GM21423 (cell line): ENCODE measurements at regions not wholly inside any gene's neighbourhood (a gene's known extent, or its start where the extent isn't known, plus 50 kb on each side); places are given as distances from the start of the nearest gene placed in this dataset.
"Not testable (repeated sequence)": the region's sequence is repeated elsewhere in the genome, so short reads cannot be mapped to it uniquely, and the experiment has no call there.

Experiments used
- ATAC-seq: cut with Tn5 transposase; IDR thresholded peaks from one replicate; pipeline ENCODE4 v1.9.1; 2021; ENCODE audit warnings: mild to moderate bottlenecking, moderate library complexity; ENCODE audit not compliant: unreplicated experiment

- ATAC-seq = no peak
Observed at GRCh38 chr13:50406831-50407230, 391.6 kb downstream of the KCNRG start.

- no peak for ATAC-seq
Observed at GRCh38 chr13:50408068-50408467, 392.8 kb downstream of the KCNRG start.

GRCh38 chr13:50409220-50409619 is 394.0 kb downstream of the KCNRG start:
- no peak for ATAC-seq

- no peak for ATAC-seq
Observed at GRCh38 chr13:50410921-50411746, 395.9 kb downstream of the KCNRG start.

GRCh38 chr13:50412046-50412617 is 396.9 kb downstream of the KCNRG start:
- no peak for ATAC-seq

GRCh38 chr13:50414640-50415039 is 399.4 kb downstream of the KCNRG start:
- no peak for ATAC-seq

- no peak for ATAC-seq
Observed at GRCh38 chr13:50415428-50415827, 400.2 kb downstream of the KCNRG start.

- ATAC-seq = no peak
Observed at GRCh38 chr13:50417597-50417996, 402.4 kb downstream of the KCNRG start.

- no peak for ATAC-seq
Observed at GRCh38 chr13:50419331-50419865, 404.2 kb downstream of the KCNRG start.

GRCh38 chr13:50419896-50420295 is 404.7 kb downstream of the KCNRG start:
- ATAC-seq = no peak

- ATAC-seq = no peak
Observed at GRCh38 chr13:50420718-50421472, 405.7 kb downstream of the KCNRG start.

GRCh38 chr13:50421473-50422130 is 406.4 kb downstream of the KCNRG start:
- no peak for ATAC-seq

GRCh38 chr13:50422181-50423148 is 407.2 kb downstream of the KCNRG start:
- ATAC-seq = no peak

- ATAC-seq = no peak
Observed at GRCh38 chr13:50424993-50425392, 409.7 kb downstream of the KCNRG start.

- ATAC-seq = no peak
Observed at GRCh38 chr13:50425772-50426171, 410.5 kb downstream of the KCNRG start.

GRCh38 chr13:50426927-50427326 is 411.7 kb downstream of the KCNRG start:
- no peak for ATAC-seq

- not testable (repeated sequence) for ATAC-seq
Observed at GRCh38 chr13:50427511-50427910, 412.3 kb downstream of the KCNRG start.

GRCh38 chr13:50428183-50428877 is 413.1 kb downstream of the KCNRG start:
- ATAC-seq = no peak

GRCh38 chr13:50435011-50435410 is 408.5 kb downstream of the DLEU7 start:
- no peak for ATAC-seq
